ENCODE measurements at regions not wholly inside any gene's neighbourhood (a gene's known extent, or its start where the extent isn't known, plus 50 kb on each side); places are given as distances from the start of the nearest gene placed in this dataset.

- Histone ChIP-seq H3K27me3 (ENCODE audit: insufficient read depth) (no peaks in the 10 kb centered on the region), H3F3A (replicated peaks; ENCODE audit: low read depth) (no peaks in the 10 kb centered on the region), H3K4me3 (no peak overlapping the region), H2AFZ (no peak overlapping the region), H4K20me1 (replicated peaks; ENCODE audit: insufficient read depth) (no peaks in the 10 kb centered on the region), H3K27ac (ENCODE audit: low read depth) (no peak overlapping the region), H3K4me1 (ENCODE audit: insufficient read depth) (no peaks in the 10 kb centered on the region), H3K4me2 (no peak overlapping the region), H3K9me2 (ENCODE audit: insufficient read depth) (no peaks in the 10 kb centered on the region), H3K79me2 (replicated peaks; ENCODE audit: insufficient read depth) (no peaks in the 10 kb centered on the region), H3K36me3 (ENCODE audit: insufficient read depth) (no peaks in the 10 kb centered on the region)
- DNase-seq (ENCODE audit: low spot score) = no peak
- Mint-ChIP-seq H3K4me1 (no peaks in the 10 kb centered on the region), H3K27ac (no peak overlapping the region), H3K36me3 (ENCODE audit: low read depth) (peaks cover 15% of the 10 kb centered on the region), H3K4me3 (no peak overlapping the region), H3K27me3 (ENCODE audit: insufficient read depth, low read depth, poor library complexity) (peaks cover 5% of the 10 kb centered on the region), H3K9me3 (peaks cover 8% of the 10 kb centered on the region; the same call in 2 of the 3 replicates)
- TF ChIP-seq POLR2AphosphoS5 (IDR thresholded peaks at IDR 0.05; ENCODE audit: low read depth) = no peak
- no peak for TF ChIP-seq NANOG (IDR thresholded peaks at IDR 0.05; ENCODE audit: borderline replicate concordance)
- no peak for TF ChIP-seq EZH2phosphoT487 (IDR thresholded peaks at IDR 0.05; ENCODE audit: unreplicated experiment)
- TF ChIP-seq REST (IDR thresholded peaks at IDR 0.05; ENCODE audit: unreplicated experiment) = no peak
- TF ChIP-seq STAT1 (IDR thresholded peaks at IDR 0.05; ENCODE audit: unreplicated experiment) = no peak
- no peak for TF ChIP-seq ZNF114 (CRISPR knock-in tag; IDR thresholded peaks at IDR 0.05)
- TF ChIP-seq EZH2 (IDR thresholded peaks at IDR 0.05; ENCODE audit: low read depth, unreplicated experiment) = no peak
- TF ChIP-seq ZNF331 (CRISPR knock-in tag; IDR thresholded peaks at IDR 0.05; ENCODE audit: low read depth) = no peak
- no peak for TF ChIP-seq JUNB (IDR thresholded peaks at IDR 0.05; ENCODE audit: unreplicated experiment)
- no peak for TF ChIP-seq CTCF (conservative IDR thresholded peaks at IDR 0.05; ENCODE audit: low read depth in 2 of 2)
- no peak for TF ChIP-seq ETS1 (IDR thresholded peaks at IDR 0.05)
- TF ChIP-seq CREB1 (CRISPR knock-in tag; IDR thresholded peaks at IDR 0.05; ENCODE audit: low read depth) = no peak
- no peak for TF ChIP-seq ZNF462 (CRISPR knock-in tag; IDR thresholded peaks at IDR 0.05)
- ATAC-seq = no peak
Measured at GRCh38 chr3:20361000-20361399, 175.0 kb upstream of the SGO1 start.
